ENCODE measurements at regions not wholly inside any gene's neighbourhood (a gene's known extent, or its start where the extent isn't known, plus 50 kb on each side); places are given as distances from the start of the nearest gene placed in this dataset.

DNA sequence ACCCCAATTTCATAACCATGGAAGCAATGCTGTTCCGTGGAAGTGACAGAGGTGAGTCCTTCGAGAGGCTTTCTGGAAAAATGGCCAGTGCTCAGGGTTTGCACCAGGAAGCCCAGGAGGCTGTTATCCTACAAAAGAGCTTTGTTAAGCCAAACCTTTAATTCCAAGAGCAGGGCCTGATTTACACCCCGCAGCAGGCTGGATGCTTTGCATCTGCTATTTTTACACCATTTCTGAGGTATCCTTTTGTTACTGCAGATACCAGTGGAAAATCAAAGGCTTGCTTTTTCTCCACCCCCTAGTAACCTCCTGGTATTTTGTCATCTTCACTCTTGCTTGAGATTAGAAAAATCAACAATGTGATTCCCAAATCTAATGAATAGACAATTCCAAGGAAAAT, 380.6 kb downstream of the SOX11 start:
- H3K27ac ChIP-seq (ENCODE audit: low read depth in 2 of 2, low read length in 1 of 2) = peak overlapping the region; percentile 79 to 99; a peak in 3 of 4 replicates
- no peaks in the 10 kb centered on the region for H4K20me1 ChIP-seq (ENCODE audit: insufficient read depth)
- no peaks in the 10 kb centered on the region for H3K9me2 ChIP-seq
- peaks cover 4 to 57% of the 10 kb centered on the region in 2 experiments; a peak in 3 of 4 replicates for H3K4me1 ChIP-seq (ENCODE audit: control insufficient read depth in 1 of 2, insufficient read depth in 2 of 2, low read depth in 1 of 2, low read length in 1 of 2)
- H3K27me3 ChIP-seq (ENCODE audit: insufficient read depth) = no peaks in the 10 kb centered on the region
- ChIA-PET CTCF (interaction anchor here (1.0 to 1.5 kb wide), 4 partner anchors 94 to 678 kb away, joined by 3 to 4 read pairs (median 3); no protein-coding TSS in a partner anchor), POLR2A (interaction anchor here (1.7 to 1.8 kb wide), 2 partner anchors 379 to 381 kb away, joined by 4 read pairs; partner anchors contain the start of gene SOX11)
- TF ChIP-seq RAD21 (IDR thresholded peaks at IDR 0.05; ENCODE audit: low read length) (no peak), JUND (IDR thresholded peaks at IDR 0.05) (no peak), TEAD4 (IDR thresholded peaks at IDR 0.05; ENCODE audit: borderline replicate concordance, insufficient read depth) (no peak), FOXM1 (IDR thresholded peaks at IDR 0.05; ENCODE audit: low read depth) (no peak), GABPA (IDR thresholded peaks at IDR 0.05; ENCODE audit: low read depth) (no peak), TCF12 (IDR thresholded peaks at IDR 0.05) (no peak), MXI1 (IDR thresholded peaks at IDR 0.05; ENCODE audit: low read depth, low read length) (no peak), NFIC (IDR thresholded peaks at IDR 0.05; ENCODE audit: borderline replicate concordance) (no peak)
- TF ChIP-seq, protein P1, sequence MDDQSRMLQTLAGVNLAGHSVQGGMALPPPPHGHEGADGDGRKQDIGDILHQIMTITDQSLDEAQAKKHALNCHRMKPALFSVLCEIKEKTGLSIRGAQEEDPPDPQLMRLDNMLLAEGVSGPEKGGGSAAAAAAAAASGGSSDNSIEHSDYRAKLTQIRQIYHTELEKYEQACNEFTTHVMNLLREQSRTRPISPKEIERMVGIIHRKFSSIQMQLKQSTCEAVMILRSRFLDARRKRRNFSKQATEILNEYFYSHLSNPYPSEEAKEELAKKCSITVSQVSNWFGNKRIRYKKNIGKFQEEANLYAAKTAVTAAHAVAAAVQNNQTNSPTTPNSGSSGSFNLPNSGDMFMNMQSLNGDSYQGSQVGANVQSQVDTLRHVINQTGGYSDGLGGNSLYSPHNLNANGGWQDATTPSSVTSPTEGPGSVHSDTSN (IDR thresholded peaks at IDR 0.05) = no peak
- TF ChIP-seq, protein P2, sequence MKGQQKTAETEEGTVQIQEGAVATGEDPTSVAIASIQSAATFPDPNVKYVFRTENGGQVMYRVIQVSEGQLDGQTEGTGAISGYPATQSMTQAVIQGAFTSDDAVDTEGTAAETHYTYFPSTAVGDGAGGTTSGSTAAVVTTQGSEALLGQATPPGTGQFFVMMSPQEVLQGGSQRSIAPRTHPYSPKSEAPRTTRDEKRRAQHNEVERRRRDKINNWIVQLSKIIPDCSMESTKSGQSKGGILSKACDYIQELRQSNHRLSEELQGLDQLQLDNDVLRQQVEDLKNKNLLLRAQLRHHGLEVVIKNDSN (IDR thresholded peaks at IDR 0.05; ENCODE audit: borderline replicate concordance, low read depth) = no peak
- H3K36me3 ChIP-seq (replicated peaks in 1 of 2; ENCODE audit: control insufficient read depth in 1 of 2, insufficient read depth in 2 of 2, low read length in 1 of 2) = no peaks in the 10 kb centered on the region
- DNase-seq = peak; percentile 27
- peak overlapping the region; percentile 90 for H2AFZ ChIP-seq (ENCODE audit: low read depth)
- no peak overlapping the region for H3K4me3 ChIP-seq (ENCODE audit: low read depth in 2 of 2, low read length in 1 of 2)
- WGBS (ENCODE audit: low lambda C conversion rate) = 43% methylated on average over 3 of the region's 3 CpGs
- H3K9me3 ChIP-seq = no peaks in the 10 kb centered on the region
- H3K4me2 ChIP-seq = peak overlapping the region; percentile 77
- no peak overlapping the region; the same call in 1 of the 2 replicates for H3K9ac ChIP-seq
- no peaks in the 10 kb centered on the region for H3K79me2 ChIP-seq (ENCODE audit: insufficient read depth)
- H3F3A ChIP-seq (replicated peaks; ENCODE audit: insufficient read depth) = no peaks in the 10 kb centered on the region

DNA sequence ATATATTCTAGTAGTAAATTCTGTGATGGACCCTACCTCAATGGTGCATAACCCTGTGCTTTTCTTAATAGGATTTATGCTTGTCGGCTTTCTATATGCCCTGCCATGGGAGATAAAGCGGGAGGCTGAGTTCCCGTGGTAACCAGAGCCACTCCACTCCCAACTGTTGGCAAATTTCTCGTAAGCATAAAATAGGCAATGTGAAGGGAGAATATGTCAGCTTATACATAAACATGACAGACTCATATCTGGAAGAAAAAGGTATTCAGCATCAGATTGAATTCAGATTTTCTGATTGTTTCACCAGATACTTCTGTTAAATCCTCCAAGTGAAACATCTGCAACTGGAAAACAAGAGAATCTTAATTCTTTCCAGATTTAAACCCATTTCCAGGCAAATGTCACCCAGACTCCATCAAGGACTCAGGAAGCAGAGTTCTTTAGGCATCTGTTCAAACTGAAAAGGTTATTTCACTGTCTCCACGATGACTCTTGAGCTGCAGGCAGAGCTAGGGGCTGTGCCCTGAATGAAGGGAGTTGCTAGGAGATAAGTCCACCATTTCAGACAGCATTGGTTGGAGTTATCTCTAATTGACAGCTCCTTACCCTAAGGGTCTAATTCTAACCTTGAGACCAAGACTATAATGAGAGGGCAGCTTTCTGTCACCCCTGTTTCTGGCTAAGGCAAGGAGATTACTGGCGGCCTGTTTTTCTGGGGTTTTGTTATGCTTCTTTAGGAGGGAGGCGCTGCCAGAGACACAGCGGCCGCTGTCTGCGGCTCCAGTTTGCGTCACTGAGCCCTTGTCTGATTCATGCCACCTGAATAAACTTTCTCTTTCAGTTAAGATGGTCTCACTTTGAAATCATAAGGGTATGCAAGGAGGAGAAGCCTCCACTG, 381.3 kb downstream of the SOX11 start:
- no peaks in the 10 kb centered on the region for H4K20me1 ChIP-seq (ENCODE audit: insufficient read depth)
- H3K4me1 ChIP-seq (ENCODE audit: control insufficient read depth in 1 of 2, insufficient read depth in 2 of 2, low read depth in 1 of 2, low read length in 1 of 2) = peaks cover 4 to 55% of the 10 kb centered on the region in 2 experiments; a peak in 3 of 4 replicates
- TF ChIP-seq TCF12 (IDR thresholded peaks at IDR 0.05) (peak; percentile 44), POLR2AphosphoS5 (IDR thresholded peaks at IDR 0.05; ENCODE audit: low read depth, low read length) (peak; percentile 15; the same call in 1 of the 2 replicates), CHD2 (IDR thresholded peaks at IDR 0.05; ENCODE audit: low read length, partially characterized antibody) (peak; percentile 65), TEAD4 (IDR thresholded peaks at IDR 0.05; ENCODE audit: borderline replicate concordance, insufficient read depth) (no peak), EP300 (IDR thresholded peaks at IDR 0.05; ENCODE audit: borderline replicate concordance in 1 of 2, low read depth in 1 of 2, low read length in 1 of 2) (peak in 1 of 2 experiments; percentile 76; a peak in 1 of 4 replicates), GATA2 (CRISPR knock-in tag; IDR thresholded peaks at IDR 0.05) (peak; percentile 78), RAD21 (IDR thresholded peaks at IDR 0.05; ENCODE audit: low read length) (peak; percentile 31; the same call in 1 of the 2 replicates), MXI1 (IDR thresholded peaks at IDR 0.05; ENCODE audit: low read depth, low read length) (peak; percentile 39; the same call in 1 of the 2 replicates), YY1 (IDR thresholded peaks at IDR 0.05; ENCODE audit: low read depth) (no peak), RCOR1 (IDR thresholded peaks at IDR 0.05; ENCODE audit: low read length) (peak; percentile 87), FOXJ3 (CRISPR knock-in tag; IDR thresholded peaks at IDR 0.05) (peak; percentile 88), SMC3 (IDR thresholded peaks at IDR 0.05; ENCODE audit: low read depth, low read length) (no peak)
- H2AFZ ChIP-seq (ENCODE audit: low read depth) = peak overlapping the region; percentile 90
- no peaks in the 10 kb centered on the region for H3K36me3 ChIP-seq (replicated peaks in 1 of 2; ENCODE audit: control insufficient read depth in 1 of 2, insufficient read depth in 2 of 2, low read length in 1 of 2)
- H3K4me3 ChIP-seq (ENCODE audit: low read depth in 2 of 2, low read length in 1 of 2) = peak overlapping the region; percentile 9 to 36
- peak overlapping the region; percentile 79 to 99 for H3K27ac ChIP-seq (ENCODE audit: low read depth in 2 of 2, low read length in 1 of 2)
- H3K9me2 ChIP-seq = no peaks in the 10 kb centered on the region
- H3F3A ChIP-seq (replicated peaks; ENCODE audit: insufficient read depth) = no peaks in the 10 kb centered on the region
- peak overlapping the region; percentile 58 for H3K9ac ChIP-seq
- H3K9me3 ChIP-seq = no peaks in the 10 kb centered on the region
- H3K4me2 ChIP-seq = peak overlapping the region; percentile 77
- 7% methylated on average over 11 of the region's 11 CpGs for WGBS (ENCODE audit: low lambda C conversion rate)
- ChIA-PET CTCF (interaction anchor here (1.0 to 1.5 kb wide), 6 partner anchors 8 to 699 kb away, joined by 3 to 4 read pairs (median 3); no protein-coding TSS in a partner anchor), POLR2A (interaction anchor here (1.4 to 1.8 kb wide), 3 partner anchors 92 to 382 kb away, joined by 4 to 5 read pairs (median 4); partner anchors contain the start of gene SOX11)
- H3K27me3 ChIP-seq (ENCODE audit: insufficient read depth) = no peaks in the 10 kb centered on the region
- H3K79me2 ChIP-seq (ENCODE audit: insufficient read depth) = no peaks in the 10 kb centered on the region
- peak; percentile 66 for DNase-seq

All from SK-N-SH (cell line).